ENCODE measurements at regions not wholly inside any gene's neighbourhood (a gene's known extent, or its start where the extent isn't known, plus 50 kb on each side); places are given as distances from the start of the nearest gene placed in this dataset.

DNA sequence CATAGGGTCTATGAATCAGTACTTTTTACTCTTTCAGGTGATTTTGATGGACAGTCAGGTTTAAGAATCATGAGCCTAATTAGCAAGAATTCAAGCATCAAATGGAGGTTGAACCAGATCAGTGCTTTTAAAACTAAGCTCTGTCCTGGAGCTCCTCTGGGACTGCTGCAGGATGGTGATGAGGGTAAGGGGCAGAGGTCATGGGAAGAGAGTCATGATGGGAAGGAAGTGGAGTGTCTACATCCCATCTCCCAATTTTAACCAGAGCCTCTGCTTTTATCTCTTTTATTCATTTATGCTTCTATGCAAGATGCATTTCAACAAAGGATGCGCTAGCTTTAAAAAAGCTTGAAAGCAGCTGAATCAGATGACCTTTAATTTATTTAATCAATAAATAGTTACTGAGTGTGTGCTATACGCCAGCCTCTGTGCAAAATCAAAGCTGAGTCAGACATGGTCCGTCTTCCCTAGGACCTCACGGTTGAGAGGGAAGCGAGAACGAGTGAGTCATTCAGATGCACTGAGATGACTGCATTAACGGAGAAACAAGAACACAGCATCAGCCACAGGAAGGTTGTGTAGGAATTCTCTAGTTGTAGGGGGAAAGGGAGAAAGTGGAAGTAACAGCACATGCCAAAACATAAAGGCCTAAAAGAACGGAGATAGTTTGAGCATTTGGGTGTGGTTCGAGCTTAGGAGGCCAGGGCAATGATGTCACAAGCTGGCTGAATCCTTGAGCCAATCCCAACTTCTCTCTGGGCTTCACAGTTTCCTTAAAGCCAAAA, 441.6 kb upstream of the BRINP1 start:
- intact Hi-C loops (cut with micrococcal nuclease) = no loop called here
- peaks cover 5 to 9% of the 10 kb centered on the region in 2 donors for H3K9me3 Mint-ChIP-seq
- WGBS (ENCODE audit: insufficient coverage) = 82% methylated on average over 8 of the region's 9 CpGs

DNA sequence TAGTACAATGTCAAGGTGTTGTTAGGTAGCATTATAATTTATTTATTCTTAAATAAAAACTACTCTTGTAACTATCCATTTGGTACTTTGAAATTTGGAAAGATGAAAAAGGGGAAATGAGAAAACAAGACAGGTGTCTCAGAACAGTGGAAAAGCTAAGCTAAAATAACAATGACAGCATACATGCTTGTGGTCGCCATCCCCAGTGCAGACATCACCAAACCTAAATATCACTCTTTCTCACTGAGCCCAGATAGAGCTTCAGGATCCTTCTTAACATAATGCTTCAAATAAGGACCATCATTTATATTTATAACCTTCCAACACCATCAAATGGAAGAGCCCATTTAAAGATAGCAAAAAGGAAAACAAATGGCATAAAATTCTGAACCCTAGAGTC, 434.4 kb upstream of the BRINP1 start:
- H3K4me1 ChIP-seq (ENCODE audit: control insufficient read depth, insufficient read depth, low read length) = no peaks in the 10 kb centered on the region
- ATAC-seq = no peak
- no peaks in the 10 kb centered on the region for H3K36me3 Mint-ChIP-seq
- no peaks in the 10 kb centered on the region for H3K27me3 ChIP-seq (ENCODE audit: control insufficient read depth, insufficient read depth, low read length)
- H3K9me3 Mint-ChIP-seq = peaks cover 5% of the 10 kb centered on the region in 2 donors
- H3K4me3 ChIP-seq (ENCODE audit: low read length) = no peak overlapping the region
- H3K4me1 Mint-ChIP-seq = no peaks in the 10 kb centered on the region
- intact Hi-C loops (cut with micrococcal nuclease) = no loop called here
- no peaks in the 10 kb centered on the region for H3K9me3 ChIP-seq (ENCODE audit: control insufficient read depth, insufficient read depth, low read length)
- no peak overlapping the region for H3K27ac Mint-ChIP-seq
- no peaks in the 10 kb centered on the region for H3K27me3 Mint-ChIP-seq (ENCODE audit: low read depth in 2 of 2)
- H3K4me3 Mint-ChIP-seq = no peak overlapping the region
- 90% methylated on average over 1 of the region's 1 CpG for WGBS (ENCODE audit: insufficient coverage)
- no peak overlapping the region for H3K27ac ChIP-seq (ENCODE audit: low read length)
- no peaks in the 10 kb centered on the region for H3K36me3 ChIP-seq (ENCODE audit: control insufficient read depth, insufficient read depth, low read length)
- no peak for DNase-seq
- TF ChIP-seq, protein P1, sequence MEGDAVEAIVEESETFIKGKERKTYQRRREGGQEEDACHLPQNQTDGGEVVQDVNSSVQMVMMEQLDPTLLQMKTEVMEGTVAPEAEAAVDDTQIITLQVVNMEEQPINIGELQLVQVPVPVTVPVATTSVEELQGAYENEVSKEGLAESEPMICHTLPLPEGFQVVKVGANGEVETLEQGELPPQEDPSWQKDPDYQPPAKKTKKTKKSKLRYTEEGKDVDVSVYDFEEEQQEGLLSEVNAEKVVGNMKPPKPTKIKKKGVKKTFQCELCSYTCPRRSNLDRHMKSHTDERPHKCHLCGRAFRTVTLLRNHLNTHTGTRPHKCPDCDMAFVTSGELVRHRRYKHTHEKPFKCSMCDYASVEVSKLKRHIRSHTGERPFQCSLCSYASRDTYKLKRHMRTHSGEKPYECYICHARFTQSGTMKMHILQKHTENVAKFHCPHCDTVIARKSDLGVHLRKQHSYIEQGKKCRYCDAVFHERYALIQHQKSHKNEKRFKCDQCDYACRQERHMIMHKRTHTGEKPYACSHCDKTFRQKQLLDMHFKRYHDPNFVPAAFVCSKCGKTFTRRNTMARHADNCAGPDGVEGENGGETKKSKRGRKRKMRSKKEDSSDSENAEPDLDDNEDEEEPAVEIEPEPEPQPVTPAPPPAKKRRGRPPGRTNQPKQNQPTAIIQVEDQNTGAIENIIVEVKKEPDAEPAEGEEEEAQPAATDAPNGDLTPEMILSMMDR (IDR thresholded peaks at IDR 0.05) = no peak

More for the DNA sequence above, 441.6 kb upstream of the BRINP1 start:
- DNase-seq (no peak), ATAC-seq (no peak)
- TF ChIP-seq, protein P1 (IDR thresholded peaks at IDR 0.05) = no peak
- Histone ChIP-seq H3K9me3 (ENCODE audit: control insufficient read depth, insufficient read depth, low read length) (no peaks in the 10 kb centered on the region), H3K4me1 (ENCODE audit: control insufficient read depth, insufficient read depth, low read length) (no peaks in the 10 kb centered on the region), H3K27me3 (ENCODE audit: control insufficient read depth, insufficient read depth, low read length) (no peaks in the 10 kb centered on the region), H3K36me3 (ENCODE audit: control insufficient read depth, insufficient read depth, low read length) (no peaks in the 10 kb centered on the region), H3K4me3 (ENCODE audit: low read length) (no peak overlapping the region), H3K27ac (ENCODE audit: low read length) (no peak overlapping the region)
- Mint-ChIP-seq H3K27me3 (ENCODE audit: low read depth in 2 of 2) (peaks cover 0 to 2% of the 10 kb centered on the region in 2 donors), H3K36me3 (no peaks in the 10 kb centered on the region), H3K4me3 (no peak overlapping the region), H3K4me1 (no peaks in the 10 kb centered on the region), H3K27ac (no peak overlapping the region)

DNA sequence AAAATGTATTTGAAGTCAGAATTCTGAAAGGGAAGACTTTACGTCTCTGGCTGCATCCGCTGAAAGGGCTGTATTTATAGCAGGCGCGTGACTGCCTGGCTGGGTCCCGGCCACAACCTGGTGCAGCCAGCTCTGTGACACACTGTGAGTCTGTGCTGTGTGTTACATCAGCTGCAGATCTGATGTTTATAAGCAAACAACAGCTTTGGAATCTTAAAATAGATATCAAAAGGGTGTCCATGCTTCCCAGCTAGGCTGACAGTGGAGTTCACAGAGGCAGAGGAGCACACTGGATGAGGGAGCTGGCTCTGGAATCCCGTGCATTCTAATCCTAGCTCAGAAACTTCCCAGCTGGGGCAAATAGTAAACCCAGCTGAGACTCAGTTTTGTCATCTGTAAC, 433.4 kb upstream of the BRINP1 start:
- intact Hi-C loops (cut with micrococcal nuclease) = no loop called here
- WGBS (ENCODE audit: insufficient coverage) = 51% methylated on average over 6 of the region's 6 CpGs

More for the DNA sequence above, 433.4 kb upstream of the BRINP1 start:
- Mint-ChIP-seq H3K4me3 (no peak overlapping the region), H3K36me3 (no peaks in the 10 kb centered on the region), H3K9me3 (peaks cover 5% of the 10 kb centered on the region in 2 donors), H3K27ac (no peak overlapping the region), H3K27me3 (ENCODE audit: low read depth in 2 of 2) (no peaks in the 10 kb centered on the region), H3K4me1 (no peaks in the 10 kb centered on the region)
- TF ChIP-seq, protein P1 (IDR thresholded peaks at IDR 0.05) = no peak
- Histone ChIP-seq H3K9me3 (ENCODE audit: control insufficient read depth, insufficient read depth, low read length) (no peaks in the 10 kb centered on the region), H3K27me3 (ENCODE audit: control insufficient read depth, insufficient read depth, low read length) (no peaks in the 10 kb centered on the region), H3K4me1 (ENCODE audit: control insufficient read depth, insufficient read depth, low read length) (no peaks in the 10 kb centered on the region), H3K4me3 (ENCODE audit: low read length) (no peak overlapping the region), H3K27ac (ENCODE audit: low read length) (no peak overlapping the region), H3K36me3 (ENCODE audit: control insufficient read depth, insufficient read depth, low read length) (no peaks in the 10 kb centered on the region)
- ATAC-seq (no peak), DNase-seq (no peak)
